ENCODE measurements at regions not wholly inside any gene's neighbourhood (a gene's known extent, or its start where the extent isn't known, plus 50 kb on each side); places are given as distances from the start of the nearest gene placed in this dataset.

DNA sequence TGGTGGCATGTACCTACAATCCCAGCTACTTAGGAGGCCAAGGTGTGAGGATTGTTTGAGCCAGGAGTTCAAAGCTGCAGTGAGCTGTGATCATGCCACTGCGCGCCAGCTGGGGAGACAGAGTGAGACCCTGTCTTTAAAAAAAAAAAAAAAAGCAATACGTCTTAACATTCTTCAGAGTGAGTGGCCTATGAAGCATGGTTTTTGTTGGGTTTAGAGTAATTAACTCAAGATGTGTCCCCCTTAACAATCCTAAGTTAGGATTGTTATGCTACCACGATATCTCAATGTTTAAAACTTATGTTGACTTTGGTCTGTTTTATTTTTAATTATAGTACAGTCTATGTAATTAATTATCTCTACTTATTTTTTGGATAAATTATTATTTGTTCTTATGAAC is 156.1 kb downstream of the HIPK3 start:
- Histone ChIP-seq H2BK5ac (ENCODE audit: low read length) (no peak overlapping the region), H4K91ac (ENCODE audit: low read depth, low read length, poor library complexity) (no peak overlapping the region), H2AK5ac (ENCODE audit: low read depth, low read length) (no peak overlapping the region), H3K23ac (ENCODE audit: low read depth, low read length, poor library complexity) (no peak overlapping the region), H3K4me2 (ENCODE audit: insufficient read depth, low read length, poor library complexity, severe bottlenecking) (no peak overlapping the region), H3K9ac (ENCODE audit: low read depth, low read length, poor library complexity) (no peak overlapping the region), H3K18ac (ENCODE audit: low read length) (no peak overlapping the region), H3K4me3 (ENCODE audit: low read length in 2 of 2) (no peak overlapping the region), H2AFZ (ENCODE audit: low read length) (no peak overlapping the region), H3K27ac (replicated peaks; ENCODE audit: low read length) (no peak overlapping the region), H3K27me3 (ENCODE audit: control insufficient read depth in 3 of 3, insufficient read depth in 3 of 3, low read depth in 1 of 3, low read length in 3 of 3) (no peaks in the 10 kb centered on the region), H3K36me3 (replicated peaks in 1 of 2; ENCODE audit: control insufficient read depth in 2 of 2, insufficient read depth in 2 of 2, low read length in 2 of 2) (no peaks in the 10 kb centered on the region), H2BK12ac (ENCODE audit: low read length) (no peak overlapping the region), H3K9me3 (replicated peaks in 1 of 2; ENCODE audit: control insufficient read depth in 2 of 2, insufficient read depth in 1 of 2, low read depth in 1 of 2, low read length in 2 of 2) (no peaks in the 10 kb centered on the region), H2BK15ac (ENCODE audit: low read length) (no peak overlapping the region), H3K14ac (ENCODE audit: low read length) (no peak overlapping the region), H3K4me1 (ENCODE audit: control insufficient read depth in 2 of 2, insufficient read depth in 1 of 2, low read depth in 1 of 2, low read length in 2 of 2) (no peaks in the 10 kb centered on the region), H3K4ac (ENCODE audit: low read length) (no peak overlapping the region), H3K79me1 (ENCODE audit: low read depth, low read length) (no peaks in the 10 kb centered on the region), H2BK120ac (ENCODE audit: low read depth, low read length) (no peak overlapping the region), H4K8ac (ENCODE audit: low read depth, low read length) (no peak overlapping the region)
- no CpG with 5 or more reads among the region's 4 CpGs for WGBS, 2 donors (ENCODE audit: extremely low coverage in 2 of 2, insufficient read length in 2 of 2, insufficient replicate concordance in 1 of 2)
- no peak for DNase-seq (ENCODE audit: low spot score)

GRCh38 chr11:33412241-33412640 is 155.1 kb downstream of the HIPK3 start:
- Histone ChIP-seq H3K4ac (ENCODE audit: low read length) (no peak overlapping the region), H3K9ac (ENCODE audit: low read depth, low read length, poor library complexity) (no peak overlapping the region), H3K4me2 (ENCODE audit: insufficient read depth, low read length, poor library complexity, severe bottlenecking) (no peak overlapping the region), H3K27me3 (ENCODE audit: control insufficient read depth in 3 of 3, insufficient read depth in 3 of 3, low read depth in 1 of 3, low read length in 3 of 3) (no peaks in the 10 kb centered on the region), H3K9me3 (replicated peaks in 1 of 2; ENCODE audit: control insufficient read depth in 2 of 2, insufficient read depth in 1 of 2, low read depth in 1 of 2, low read length in 2 of 2) (no peaks in the 10 kb centered on the region), H3K27ac (replicated peaks; ENCODE audit: low read length) (no peak overlapping the region), H4K8ac (ENCODE audit: low read depth, low read length) (no peak overlapping the region), H3K36me3 (replicated peaks in 1 of 2; ENCODE audit: control insufficient read depth in 2 of 2, insufficient read depth in 2 of 2, low read length in 2 of 2) (no peaks in the 10 kb centered on the region), H2AFZ (ENCODE audit: low read length) (no peak overlapping the region), H2BK5ac (ENCODE audit: low read length) (no peak overlapping the region), H2BK15ac (ENCODE audit: low read length) (no peak overlapping the region), H2AK5ac (ENCODE audit: low read depth, low read length) (no peak overlapping the region), H2BK120ac (ENCODE audit: low read depth, low read length) (no peak overlapping the region), H3K23ac (ENCODE audit: low read depth, low read length, poor library complexity) (no peak overlapping the region), H3K79me1 (ENCODE audit: low read depth, low read length) (no peaks in the 10 kb centered on the region), H4K91ac (ENCODE audit: low read depth, low read length, poor library complexity) (no peak overlapping the region), H3K4me1 (ENCODE audit: control insufficient read depth in 2 of 2, insufficient read depth in 1 of 2, low read depth in 1 of 2, low read length in 2 of 2) (no peaks in the 10 kb centered on the region), H3K18ac (ENCODE audit: low read length) (no peak overlapping the region), H3K4me3 (ENCODE audit: low read length in 2 of 2) (no peak overlapping the region), H2BK12ac (ENCODE audit: low read length) (no peak overlapping the region), H3K14ac (ENCODE audit: low read length) (no peak overlapping the region)
- no peak for DNase-seq (ENCODE audit: low spot score)

DNA sequence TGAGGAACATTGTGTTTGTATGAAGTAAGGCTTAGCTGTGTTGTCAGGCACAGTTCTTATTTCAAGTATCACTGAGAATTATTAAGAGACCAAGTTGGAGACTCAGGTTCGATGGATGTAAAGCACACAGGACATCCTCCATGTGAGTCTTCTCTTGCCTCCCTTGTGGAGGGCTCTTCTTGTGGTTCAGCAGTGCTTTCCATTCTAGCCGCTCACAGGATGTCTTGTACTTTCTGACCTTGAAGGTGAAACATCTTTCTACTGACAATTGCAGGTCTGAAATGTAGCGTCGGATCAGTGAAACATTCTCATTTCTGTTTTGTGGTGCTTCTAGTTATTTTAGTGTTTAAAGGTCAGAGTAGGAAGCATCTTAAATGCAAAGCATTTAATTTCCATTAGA is 154.6 kb downstream of the HIPK3 start:
- H3K4ac ChIP-seq (ENCODE audit: low read length): no peak overlapping the region
- DNase-seq (ENCODE audit: low spot score): no peak
- WGBS, 2 donors (ENCODE audit: extremely low coverage in 2 of 2, insufficient read length in 2 of 2, insufficient replicate concordance in 1 of 2): no CpG with 5 or more reads among the region's 4 CpGs

GRCh38 chr11:33410086-33410765 is 153.0 kb downstream of the HIPK3 start:
- no peaks in the 10 kb centered on the region for H3K79me1 ChIP-seq (ENCODE audit: low read depth, low read length)
- no peaks in the 10 kb centered on the region for H3K9me3 ChIP-seq (replicated peaks in 1 of 2; ENCODE audit: control insufficient read depth in 2 of 2, insufficient read depth in 1 of 2, low read depth in 1 of 2, low read length in 2 of 2)
- no peaks in the 10 kb centered on the region for H3K4me1 ChIP-seq (ENCODE audit: control insufficient read depth in 2 of 2, insufficient read depth in 1 of 2, low read depth in 1 of 2, low read length in 2 of 2)
- no CpG with 5 or more reads among the region's 4 CpGs for WGBS, 2 donors (ENCODE audit: extremely low coverage in 2 of 2, insufficient read length in 2 of 2, insufficient replicate concordance in 1 of 2)
- no peak overlapping the region for H3K4me2 ChIP-seq (ENCODE audit: insufficient read depth, low read length, poor library complexity, severe bottlenecking)
- H2BK15ac ChIP-seq (ENCODE audit: low read length): no peak overlapping the region
- H4K8ac ChIP-seq (ENCODE audit: low read depth, low read length): no peak overlapping the region
- DNase-seq (ENCODE audit: low spot score): no peak
- no peak overlapping the region for H3K23ac ChIP-seq (ENCODE audit: low read depth, low read length, poor library complexity)
- H2AFZ ChIP-seq (ENCODE audit: low read length): no peak overlapping the region
- no peaks in the 10 kb centered on the region for H3K27me3 ChIP-seq (ENCODE audit: control insufficient read depth in 3 of 3, insufficient read depth in 3 of 3, low read depth in 1 of 3, low read length in 3 of 3)
- no peak overlapping the region for H3K27ac ChIP-seq (replicated peaks; ENCODE audit: low read length)
- no peak overlapping the region for H2BK12ac ChIP-seq (ENCODE audit: low read length)
- no peak overlapping the region for H3K4me3 ChIP-seq (ENCODE audit: low read length in 2 of 2)
- H3K36me3 ChIP-seq (replicated peaks in 1 of 2; ENCODE audit: control insufficient read depth in 2 of 2, insufficient read depth in 2 of 2, low read length in 2 of 2): no peaks in the 10 kb centered on the region
- H2BK5ac ChIP-seq (ENCODE audit: low read length): no peak overlapping the region
- no peak overlapping the region for H2AK5ac ChIP-seq (ENCODE audit: low read depth, low read length)
- no peak overlapping the region for H3K9ac ChIP-seq (ENCODE audit: low read depth, low read length, poor library complexity)
- no peak overlapping the region for H2BK120ac ChIP-seq (ENCODE audit: low read depth, low read length)
- no peak overlapping the region for H3K18ac ChIP-seq (ENCODE audit: low read length)
- no peak overlapping the region for H3K4ac ChIP-seq (ENCODE audit: low read length)
- H3K14ac ChIP-seq (ENCODE audit: low read length): no peak overlapping the region
- no peak overlapping the region for H4K91ac ChIP-seq (ENCODE audit: low read depth, low read length, poor library complexity)

More for the DNA sequence above, 154.6 kb downstream of the HIPK3 start:
- Histone ChIP-seq H3K18ac (ENCODE audit: low read length) (no peak overlapping the region), H2BK12ac (ENCODE audit: low read length) (no peak overlapping the region), H2AK5ac (ENCODE audit: low read depth, low read length) (no peak overlapping the region), H3K14ac (ENCODE audit: low read length) (no peak overlapping the region), H2BK15ac (ENCODE audit: low read length) (no peak overlapping the region), H3K9me3 (replicated peaks in 1 of 2; ENCODE audit: control insufficient read depth in 2 of 2, insufficient read depth in 1 of 2, low read depth in 1 of 2, low read length in 2 of 2) (no peaks in the 10 kb centered on the region), H3K27ac (replicated peaks; ENCODE audit: low read length) (no peak overlapping the region), H3K23ac (ENCODE audit: low read depth, low read length, poor library complexity) (no peak overlapping the region), H2AFZ (ENCODE audit: low read length) (no peak overlapping the region), H4K91ac (ENCODE audit: low read depth, low read length, poor library complexity) (no peak overlapping the region), H4K8ac (ENCODE audit: low read depth, low read length) (no peak overlapping the region), H3K27me3 (ENCODE audit: control insufficient read depth in 3 of 3, insufficient read depth in 3 of 3, low read depth in 1 of 3, low read length in 3 of 3) (no peaks in the 10 kb centered on the region), H3K4me1 (ENCODE audit: control insufficient read depth in 2 of 2, insufficient read depth in 1 of 2, low read depth in 1 of 2, low read length in 2 of 2) (no peaks in the 10 kb centered on the region), H2BK5ac (ENCODE audit: low read length) (no peak overlapping the region), H3K4me2 (ENCODE audit: insufficient read depth, low read length, poor library complexity, severe bottlenecking) (no peak overlapping the region), H2BK120ac (ENCODE audit: low read depth, low read length) (no peak overlapping the region), H3K36me3 (replicated peaks in 1 of 2; ENCODE audit: control insufficient read depth in 2 of 2, insufficient read depth in 2 of 2, low read length in 2 of 2) (no peaks in the 10 kb centered on the region), H3K79me1 (ENCODE audit: low read depth, low read length) (no peaks in the 10 kb centered on the region), H3K4me3 (ENCODE audit: low read length in 2 of 2) (no peak overlapping the region), H3K9ac (ENCODE audit: low read depth, low read length, poor library complexity) (no peak overlapping the region)
